CD4-positive, alpha-beta T cell (primary cell): ENCODE measurements at regions not wholly inside any gene's neighbourhood (a gene's known extent, or its start where the extent isn't known, plus 50 kb on each side); places are given as distances from the start of the nearest gene placed in this dataset.

ENCODE experiments used
- ATAC-seq: fragments of 200-7000 bp; cut with Tn5 transposase; one replicate; pipeline ENCODE4 v1.10.0; 2022; ENCODE audit warnings: mild to moderate bottlenecking; ENCODE audit not compliant: poor library complexity
- CTCF ChIA-PET: fragments of 350-600 bp; sonication (Branson Sonifier 250); formaldehyde crosslinking; loops from one replicate; lab custom pipeline; 2021; ENCODE audit warnings: antibody characterized with exemption, inconsistent platforms; lab: Charles Lee
- POLR2A ChIA-PET: fragments of 350-600 bp; sonication (Branson Sonifier 250); formaldehyde crosslinking; loops from one replicate; lab custom pipeline; 2021; ENCODE audit warnings: antibody characterized with exemption, inconsistent platforms; lab: Charles Lee
- DNase-seq, 14 experiments: peaks; one replicate each; pipeline ENCODE4 v3.0.0-alpha.2; 2013 to 2020; ENCODE audit warnings: mixed read lengths in 2 of 14
- H3K27ac ChIP-seq, 2 donors: one replicate each; pipeline versions ENCODE4 v1.5.1 to v1.7.0; 2013; ENCODE audit warnings: low read length in 2 of 2, low read depth in 1 of 2, mild to moderate bottlenecking in 1 of 2
- H3K27me3 ChIP-seq, 2 experiments: 1 replicate in 1 of 2; 2 replicates in 1 of 2; pipeline versions ENCODE4 v1.6.1 to v1.7.0; 2013; ENCODE audit warnings: low read length in 2 of 2, control low read depth in 1 of 2, mild to moderate bottlenecking in 1 of 2, moderate library complexity in 1 of 2; ENCODE audit not compliant: insufficient read depth in 2 of 2, control insufficient read depth in 1 of 2
- H3K36me3 ChIP-seq: one replicate; pipeline ENCODE4 v1.6.1; 2013; ENCODE audit warnings: low read length, control low read depth; ENCODE audit not compliant: insufficient read depth
- H3K4me1 ChIP-seq: one replicate; pipeline ENCODE4 v1.6.1; 2013; ENCODE audit warnings: low read length, control low read depth; ENCODE audit not compliant: insufficient read depth
- H3K4me3 ChIP-seq: one replicate; pipeline ENCODE4 v1.5.1; 2013; ENCODE audit warnings: mild to moderate bottlenecking, low read length, moderate library complexity
- H3K9me3 ChIP-seq, 2 experiments: 1 replicate in 1 of 2; 2 replicates in 1 of 2; pipeline versions ENCODE4 v1.6.1 to v1.7.0; 2013; ENCODE audit warnings: low read length in 2 of 2, mild to moderate bottlenecking in 2 of 2, control low read depth in 1 of 2, moderate library complexity in 1 of 2; ENCODE audit not compliant: control insufficient read depth in 1 of 2, insufficient read depth in 1 of 2
- H3K27ac Mint-ChIP-seq: one replicate; pipeline ENCODE4 v1.8.0; 2020; ENCODE audit warnings: mixed read lengths
- H3K27me3 Mint-ChIP-seq: one replicate; pipeline ENCODE4 v1.8.0; 2021; ENCODE audit warnings: mixed read lengths
- H3K36me3 Mint-ChIP-seq: one replicate; pipeline ENCODE4 v1.8.0; 2021; ENCODE audit warnings: low read depth, mixed read lengths
- H3K4me1 Mint-ChIP-seq: one replicate; pipeline ENCODE4 v1.8.0; 2021; ENCODE audit warnings: low read depth, mixed read lengths
- H3K4me3 Mint-ChIP-seq: one replicate; pipeline ENCODE4 v1.8.0; 2020; ENCODE audit warnings: mild to moderate bottlenecking, mixed read lengths
- H3K9me3 Mint-ChIP-seq: one replicate; pipeline ENCODE4 v1.8.0; 2020; ENCODE audit warnings: mixed read lengths
- CTCF ChIP-seq: fragments of 200-600 bp; IDR thresholded peaks from one replicate; pipeline ENCODE4 v1.8.0; 2022; ENCODE audit warnings: antibody characterized with exemption, mild to moderate bottlenecking
- intact Hi-C, 2 experiments: fragments of 100-400 bp; cut with DNase I in 1 of 2; cut with micrococcal nuclease in 1 of 2; formaldehyde crosslinking; loops; one replicate each; pipeline versions ENCODE4 v1.15.1 to v1.9.0; 2023 to 2025; cut with DNase I, micrococcal nuclease

GRCh38 chr3:106809623-106810299 is 567.5 kb upstream of the CCDC54 start:
- no peaks in the 10 kb centered on the region for H3K27me3 ChIP-seq

GRCh38 chr3:106810300-106810875 is 566.9 kb upstream of the CCDC54 start:
- ATAC-seq, result no peak
- H3K9me3 Mint-ChIP-seq, result no peaks in the 10 kb centered on the region
- no peak for DNase-seq
- no peak for TF ChIP-seq CTCF
- no peaks in the 10 kb centered on the region for H3K36me3 Mint-ChIP-seq
- peaks cover 0 to 3% of the 10 kb centered on the region in 2 experiments for H3K9me3 ChIP-seq
- no peak overlapping the region for H3K27ac ChIP-seq
- no peak overlapping the region for H3K4me3 Mint-ChIP-seq
- H3K36me3 ChIP-seq, result no peaks in the 10 kb centered on the region
- no peaks in the 10 kb centered on the region for H3K4me1 Mint-ChIP-seq
- intact Hi-C loops, result no loop called here
- no peaks in the 10 kb centered on the region for H3K4me1 ChIP-seq
- no peak overlapping the region for H3K27ac Mint-ChIP-seq
- POLR2A ChIA-PET, result no interaction called here
- no peaks in the 10 kb centered on the region for H3K27me3 Mint-ChIP-seq
- no peak overlapping the region for H3K4me3 ChIP-seq
- CTCF ChIA-PET, result no interaction called here
- H3K27me3 ChIP-seq, result no peaks in the 10 kb centered on the region

More at GRCh38 chr3:106809623-106810299, 567.5 kb upstream of the CCDC54 start:
- ChIA-PET CTCF (no interaction called here), POLR2A (no interaction called here)
- H3K4me1 Mint-ChIP-seq, result no peaks in the 10 kb centered on the region
- no peaks in the 10 kb centered on the region for H3K9me3 Mint-ChIP-seq
- H3K4me3 ChIP-seq, result no peak overlapping the region
- TF ChIP-seq CTCF, result no peak
- ATAC-seq, result no peak
- no peaks in the 10 kb centered on the region for H3K27me3 Mint-ChIP-seq
- no peaks in the 10 kb centered on the region for H3K4me1 ChIP-seq
- H3K36me3 ChIP-seq, result no peaks in the 10 kb centered on the region
- intact Hi-C loops, result no loop called here
- H3K36me3 Mint-ChIP-seq, result no peaks in the 10 kb centered on the region
- no peak overlapping the region for H3K27ac Mint-ChIP-seq
- no peak overlapping the region for H3K27ac ChIP-seq
- no peak for DNase-seq
- H3K9me3 ChIP-seq, result peaks cover 0 to 3% of the 10 kb centered on the region in 2 experiments
- no peak overlapping the region for H3K4me3 Mint-ChIP-seq

- no peaks in the 10 kb centered on the region for H3K36me3 Mint-ChIP-seq
- peaks cover 0 to 3% of the 10 kb centered on the region in 2 experiments for H3K9me3 ChIP-seq
- H3K27me3 ChIP-seq, result no peaks in the 10 kb centered on the region
- H3K4me1 Mint-ChIP-seq, result no peaks in the 10 kb centered on the region
- H3K4me1 ChIP-seq, result no peaks in the 10 kb centered on the region
- no peaks in the 10 kb centered on the region for H3K27me3 Mint-ChIP-seq
- TF ChIP-seq CTCF, result no peak
- H3K9me3 Mint-ChIP-seq, result no peaks in the 10 kb centered on the region
- POLR2A ChIA-PET, result no interaction called here
- H3K27ac Mint-ChIP-seq, result no peak overlapping the region
- DNase-seq (no peak), ATAC-seq (no peak)
- no peak overlapping the region for H3K4me3 Mint-ChIP-seq
- no peaks in the 10 kb centered on the region for H3K36me3 ChIP-seq
- H3K4me3 ChIP-seq, result no peak overlapping the region
- no peak overlapping the region for H3K27ac ChIP-seq
- CTCF ChIA-PET, result no interaction called here
- intact Hi-C loops, result no loop called here
Measured at GRCh38 chr3:106811376-106811775, 565.9 kb upstream of the CCDC54 start.
